Breast epithelium (tissue), 4 donors: ENCODE measurements at regions not wholly inside any gene's neighbourhood (a gene's known extent, or its start where the extent isn't known, plus 50 kb on each side); places are given as distances from the start of the nearest gene placed in this dataset.

Source experiments
- DNase-seq, 2 donors: peaks; one replicate each; pipeline ENCODE4 v3.0.0-alpha.2; 2019; ENCODE audit warnings: low spot score in 2 of 2
- H3K27ac ChIP-seq, 2 donors: fragments of 200-600 bp; sonication (generic) in 1 of 2; one replicate each; pipeline ENCODE4 v1.5.1; 2016 to 2019; ENCODE audit warnings: mild to moderate bottlenecking in 1 of 2
- H3K27me3 ChIP-seq, 2 donors: fragments of 200-600 bp; sonication (generic) in 1 of 2; one replicate each; pipeline versions ENCODE4 v1.5.1 to v1.6.0; 2017 to 2019; ENCODE audit warnings: control low read depth in 1 of 2, mild to moderate bottlenecking in 1 of 2
- H3K36me3 ChIP-seq: fragments of 200-600 bp; one replicate; pipeline ENCODE4 v1.5.1; 2019
- H3K4me1 ChIP-seq, 2 donors: fragments of 200-600 bp; sonication (generic); one replicate each; pipeline ENCODE4 v1.5.1; 2016 to 2019; ENCODE audit warnings: control low read depth in 1 of 2
- H3K4me3 ChIP-seq, 3 donors: fragments of 200-600 bp; sonication (generic); 1 replicate in 2 of 3; 2 replicates in 1 of 3; pipeline ENCODE4 v1.5.1; 2016 to 2019; ENCODE audit warnings: mild to moderate bottlenecking in 3 of 3, moderate library complexity in 2 of 3
- H3K9me3 ChIP-seq, 2 donors: fragments of 200-600 bp; sonication (generic) in 1 of 2; one replicate each; pipeline ENCODE4 v1.5.1; 2016 to 2019; ENCODE audit warnings: control low read depth in 1 of 2
- CTCF ChIP-seq, 3 donors: fragments of 450-650 bp; IDR thresholded peaks; one replicate each; pipeline ENCODE4 v1.5.1; 2016 to 2017; ENCODE audit warnings: antibody characterized with exemption in 3 of 3, mild to moderate bottlenecking in 3 of 3, moderate library complexity in 3 of 3
- POLR2A ChIP-seq: fragments of 450-650 bp; IDR thresholded peaks from one replicate; pipeline ENCODE4 v1.6.1; 2016; ENCODE audit warnings: antibody characterized with exemption, mild to moderate bottlenecking, moderate library complexity
- POLR2AphosphoS5 ChIP-seq, 3 donors: sonication (generic); formaldehyde crosslinking; IDR thresholded peaks; one replicate each; pipeline ENCODE4 v1.6.1; 2017; ENCODE audit warnings: antibody characterized with exemption in 3 of 3
- intact Hi-C: fragments of 100-400 bp; cut with DNase I; formaldehyde crosslinking; loops from one replicate; pipeline ENCODE4 v1.15.1; 2023; ENCODE audit warnings: low total_unique reads

DNA sequence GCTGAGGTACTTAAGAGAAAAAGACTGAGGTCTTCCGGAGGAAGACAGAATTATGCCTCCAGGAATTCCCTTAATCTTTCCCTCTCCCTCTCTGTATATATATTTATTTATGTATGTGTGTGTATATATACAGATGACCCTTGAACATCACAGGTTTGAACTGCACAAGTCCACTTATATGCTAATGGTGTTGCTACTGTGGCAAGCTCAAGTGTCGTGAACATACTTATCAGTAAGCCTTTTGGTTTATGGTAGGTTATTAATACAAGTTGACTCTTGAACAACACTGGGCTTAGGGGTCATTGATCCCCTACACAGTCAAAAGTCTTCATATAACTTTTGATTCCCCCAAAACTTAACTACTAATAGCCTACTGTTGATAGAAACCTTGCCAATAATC is 106.8 kb downstream of the NUDT12 start:
- intact Hi-C loops: no loop called here
- DNase-seq: no peak
- TF ChIP-seq POLR2A: no peak
- Histone ChIP-seq H3K36me3 (no peaks in the 10 kb centered on the region), H3K9me3 (no peaks in the 10 kb centered on the region), H3K4me3 (no peak overlapping the region), H3K4me1 (no peaks in the 10 kb centered on the region), H3K27me3 (no peaks in the 10 kb centered on the region), H3K27ac (no peak overlapping the region)

DNA sequence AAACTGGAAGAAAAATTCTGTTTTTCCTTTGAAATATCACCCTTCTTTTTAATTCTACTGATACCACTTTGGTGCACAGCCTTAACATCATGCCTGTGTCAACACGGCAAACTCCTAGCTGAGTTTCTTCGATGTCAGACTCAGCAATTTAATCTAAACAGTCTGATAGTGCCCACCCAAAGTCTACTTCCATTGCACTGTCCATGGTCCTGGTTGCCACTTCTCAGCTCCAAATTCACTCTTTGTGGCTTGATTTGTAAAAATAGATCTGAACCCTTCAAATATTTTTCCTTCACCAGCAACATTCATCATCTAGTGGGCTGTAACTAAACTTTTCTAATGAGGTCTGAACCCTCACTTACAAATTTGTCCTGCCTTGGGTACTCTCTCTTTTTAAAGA is 107.8 kb downstream of the NUDT12 start:
- TF ChIP-seq POLR2A (no peak), POLR2AphosphoS5 (IDR thresholded peaks at IDR 0.05) (no peak), CTCF (IDR thresholded peaks at IDR 0.05) (no peak)
- Histone ChIP-seq H3K9me3 (no peaks in the 10 kb centered on the region), H3K4me1 (no peaks in the 10 kb centered on the region), H3K27ac (no peak overlapping the region), H3K27me3 (no peaks in the 10 kb centered on the region), H3K36me3 (no peaks in the 10 kb centered on the region), H3K4me3 (no peak overlapping the region)
- intact Hi-C loops: no loop called here
- no peak for DNase-seq

DNA sequence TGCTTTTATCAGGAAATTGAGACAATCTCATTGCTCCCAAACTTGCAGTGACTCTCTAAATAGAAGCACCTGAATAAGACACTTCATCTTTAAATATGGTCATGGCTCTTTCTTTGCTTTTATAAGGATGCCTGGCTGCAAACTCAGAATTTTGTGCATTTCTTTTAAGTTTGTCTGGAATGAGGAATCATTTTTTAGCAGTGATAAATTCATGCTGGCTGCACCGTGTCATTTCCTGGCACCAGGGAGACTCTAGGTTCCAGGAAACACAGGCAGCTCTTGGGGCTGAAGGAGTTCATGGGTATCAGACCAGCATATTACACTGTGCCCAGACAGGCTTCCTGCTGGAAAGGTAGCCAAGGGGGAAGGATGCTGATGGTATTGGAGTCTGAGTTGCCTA is 109.9 kb downstream of the NUDT12 start:
- H3K9me3 ChIP-seq: no peaks in the 10 kb centered on the region
- TF ChIP-seq POLR2AphosphoS5 (IDR thresholded peaks at IDR 0.05): no peak
- TF ChIP-seq POLR2A: no peak
- TF ChIP-seq CTCF (IDR thresholded peaks at IDR 0.05): no peak
- no peaks in the 10 kb centered on the region for H3K27me3 ChIP-seq
- H3K4me1 ChIP-seq: no peaks in the 10 kb centered on the region
- no peaks in the 10 kb centered on the region for H3K36me3 ChIP-seq
- intact Hi-C loops: no loop called here
- no peak for DNase-seq
- no peak overlapping the region for H3K4me3 ChIP-seq
- no peak overlapping the region for H3K27ac ChIP-seq

- Histone ChIP-seq H3K27ac (no peak overlapping the region), H3K4me3 (no peak overlapping the region), H3K36me3 (no peaks in the 10 kb centered on the region), H3K4me1 (no peaks in the 10 kb centered on the region), H3K27me3 (no peaks in the 10 kb centered on the region), H3K9me3 (no peaks in the 10 kb centered on the region)
- DNase-seq: no peak
- intact Hi-C loops: no loop called here
- TF ChIP-seq POLR2AphosphoS5 (IDR thresholded peaks at IDR 0.05) (no peak), CTCF (IDR thresholded peaks at IDR 0.05) (no peak), POLR2A (no peak)
Observed at GRCh38 chr5:103452089-103452488, 110.5 kb downstream of the NUDT12 start.

- Histone ChIP-seq H3K9me3 (no peaks in the 10 kb centered on the region), H3K4me1 (no peaks in the 10 kb centered on the region), H3K36me3 (no peaks in the 10 kb centered on the region), H3K4me3 (no peak overlapping the region), H3K27ac (no peak overlapping the region), H3K27me3 (no peaks in the 10 kb centered on the region)
- TF ChIP-seq POLR2AphosphoS5 (IDR thresholded peaks at IDR 0.05): no peak
- no peak for TF ChIP-seq POLR2A
- no peak for TF ChIP-seq CTCF (IDR thresholded peaks at IDR 0.05)
- DNase-seq: no peak
- intact Hi-C loops: no loop called here
Observed at GRCh38 chr5:103451261-103451660, 111.3 kb downstream of the NUDT12 start.

- intact Hi-C loops: no loop called here
- Histone ChIP-seq H3K4me3 (no peak overlapping the region), H3K4me1 (no peaks in the 10 kb centered on the region), H3K36me3 (no peaks in the 10 kb centered on the region), H3K27ac (no peak overlapping the region), H3K9me3 (no peaks in the 10 kb centered on the region), H3K27me3 (no peaks in the 10 kb centered on the region)
- no peak for DNase-seq
- no peak for TF ChIP-seq POLR2AphosphoS5 (IDR thresholded peaks at IDR 0.05)
- TF ChIP-seq CTCF (IDR thresholded peaks at IDR 0.05): no peak
- TF ChIP-seq POLR2A: no peak
Observed at GRCh38 chr5:103450333-103451061, 112.1 kb downstream of the NUDT12 start.
